ENCODE measurements at regions not wholly inside any gene's neighbourhood (a gene's known extent, or its start where the extent isn't known, plus 50 kb on each side); places are given as distances from the start of the nearest gene placed in this dataset.
"Not testable (repeated sequence)": the region's sequence is repeated elsewhere in the genome, so short reads cannot be mapped to it uniquely, and the experiment has no call there.

DNA sequence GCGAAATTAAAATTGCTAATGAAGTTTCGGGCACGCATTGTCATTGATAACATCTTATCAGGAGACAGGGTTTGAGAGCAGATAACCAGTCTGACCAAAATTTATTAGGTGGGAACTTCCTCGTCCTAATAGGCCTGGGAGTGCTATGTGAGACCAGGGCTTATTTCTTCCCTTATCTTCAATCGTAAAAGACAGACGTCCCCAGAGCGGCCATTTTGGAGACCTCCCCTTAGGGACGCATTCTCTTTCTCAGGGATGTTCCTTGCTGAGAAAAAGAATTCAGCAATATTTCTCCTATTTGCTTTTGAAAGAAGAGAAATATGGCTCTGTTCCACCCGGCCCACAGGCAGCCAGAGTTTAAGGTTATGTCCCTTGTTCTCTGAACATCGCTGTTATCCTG, 184.7 kb downstream of the OSTF1 start:
- H3K4me1 ChIP-seq (ENCODE audit: control insufficient read depth, insufficient read depth, low read length, poor library complexity, severe bottlenecking); H3K27ac ChIP-seq (ENCODE audit: insufficient read depth, low read length, poor library complexity, severe bottlenecking); H3K9me3 ChIP-seq (ENCODE audit: control insufficient read depth, low read length); H3K4me3 ChIP-seq (ENCODE audit: insufficient read depth, low read depth, low read length, poor library complexity, severe bottlenecking); H3K36me3 ChIP-seq (ENCODE audit: control insufficient read depth, insufficient read depth, low read length); H3K27me3 ChIP-seq (replicated peaks; ENCODE audit: control insufficient read depth, insufficient read depth, low read length, poor library complexity, severe bottlenecking); DNase-seq: not testable (repeated sequence)

GRCh38 chr9:75274781-75275180, 186.5 kb downstream of the OSTF1 start:
- no peak overlapping the region for H3K4me3 ChIP-seq (ENCODE audit: insufficient read depth, low read depth, low read length, poor library complexity, severe bottlenecking)
- H3K9me3 ChIP-seq (ENCODE audit: control insufficient read depth, low read length), result no peaks in the 10 kb centered on the region
- no peak for DNase-seq
- no peak overlapping the region for H3K27ac ChIP-seq (ENCODE audit: insufficient read depth, low read length, poor library complexity, severe bottlenecking)
- no peaks in the 10 kb centered on the region for H3K4me1 ChIP-seq (ENCODE audit: control insufficient read depth, insufficient read depth, low read length, poor library complexity, severe bottlenecking)
- H3K36me3 ChIP-seq (ENCODE audit: control insufficient read depth, insufficient read depth, low read length), result no peaks in the 10 kb centered on the region
- no peaks in the 10 kb centered on the region for H3K27me3 ChIP-seq (replicated peaks; ENCODE audit: control insufficient read depth, insufficient read depth, low read length, poor library complexity, severe bottlenecking)

- H3K27me3 ChIP-seq (replicated peaks; ENCODE audit: control insufficient read depth, insufficient read depth, low read length, poor library complexity, severe bottlenecking), result no peaks in the 10 kb centered on the region
- H3K27ac ChIP-seq (ENCODE audit: insufficient read depth, low read length, poor library complexity, severe bottlenecking), result no peak overlapping the region
- H3K4me1 ChIP-seq (ENCODE audit: control insufficient read depth, insufficient read depth, low read length, poor library complexity, severe bottlenecking), result no peaks in the 10 kb centered on the region
- no peaks in the 10 kb centered on the region for H3K9me3 ChIP-seq (ENCODE audit: control insufficient read depth, low read length)
- DNase-seq, result no peak
- H3K4me3 ChIP-seq (ENCODE audit: insufficient read depth, low read depth, low read length, poor library complexity, severe bottlenecking), result no peak overlapping the region
- H3K36me3 ChIP-seq (ENCODE audit: control insufficient read depth, insufficient read depth, low read length), result no peaks in the 10 kb centered on the region
Observed at GRCh38 chr9:75282047-75282446, 193.7 kb downstream of the OSTF1 start.

GRCh38 chr9:75289332-75289731, 201.0 kb downstream of the OSTF1 start:
- DNase-seq, result no peak
- Histone ChIP-seq H3K4me3 (ENCODE audit: insufficient read depth, low read depth, low read length, poor library complexity, severe bottlenecking) (no peak overlapping the region), H3K27me3 (replicated peaks; ENCODE audit: control insufficient read depth, insufficient read depth, low read length, poor library complexity, severe bottlenecking) (no peaks in the 10 kb centered on the region), H3K36me3 (ENCODE audit: control insufficient read depth, insufficient read depth, low read length) (no peaks in the 10 kb centered on the region), H3K4me1 (ENCODE audit: control insufficient read depth, insufficient read depth, low read length, poor library complexity, severe bottlenecking) (no peaks in the 10 kb centered on the region), H3K27ac (ENCODE audit: insufficient read depth, low read length, poor library complexity, severe bottlenecking) (no peak overlapping the region), H3K9me3 (ENCODE audit: control insufficient read depth, low read length) (no peaks in the 10 kb centered on the region)

DNA sequence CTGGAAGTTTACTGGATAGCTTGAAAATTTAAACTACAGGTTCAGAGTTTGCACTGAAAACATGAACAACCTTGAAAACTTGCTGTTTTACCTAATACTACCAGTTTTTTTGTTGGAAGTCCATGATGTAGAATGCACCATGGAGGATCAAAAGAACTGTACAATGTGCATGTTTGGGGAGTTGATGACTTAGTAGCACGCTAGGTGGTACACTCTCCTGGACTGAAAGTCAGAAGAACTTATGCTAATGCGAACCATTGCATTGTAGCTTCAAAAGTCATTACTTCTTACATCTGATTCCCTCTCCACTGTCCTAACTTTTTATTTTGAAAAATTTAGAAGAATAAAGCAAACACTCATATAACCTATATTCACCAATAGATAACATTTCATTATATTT, 211.0 kb downstream of the OSTF1 start:
- H3K27ac ChIP-seq (ENCODE audit: insufficient read depth, low read length, poor library complexity, severe bottlenecking), result no peak overlapping the region
- no peaks in the 10 kb centered on the region for H3K4me1 ChIP-seq (ENCODE audit: control insufficient read depth, insufficient read depth, low read length, poor library complexity, severe bottlenecking)
- no peaks in the 10 kb centered on the region for H3K9me3 ChIP-seq (ENCODE audit: control insufficient read depth, low read length)
- no peak for DNase-seq
- H3K4me3 ChIP-seq (ENCODE audit: insufficient read depth, low read depth, low read length, poor library complexity, severe bottlenecking), result no peak overlapping the region
- no peaks in the 10 kb centered on the region for H3K27me3 ChIP-seq (replicated peaks; ENCODE audit: control insufficient read depth, insufficient read depth, low read length, poor library complexity, severe bottlenecking)
- H3K36me3 ChIP-seq (ENCODE audit: control insufficient read depth, insufficient read depth, low read length), result no peaks in the 10 kb centered on the region

DNA sequence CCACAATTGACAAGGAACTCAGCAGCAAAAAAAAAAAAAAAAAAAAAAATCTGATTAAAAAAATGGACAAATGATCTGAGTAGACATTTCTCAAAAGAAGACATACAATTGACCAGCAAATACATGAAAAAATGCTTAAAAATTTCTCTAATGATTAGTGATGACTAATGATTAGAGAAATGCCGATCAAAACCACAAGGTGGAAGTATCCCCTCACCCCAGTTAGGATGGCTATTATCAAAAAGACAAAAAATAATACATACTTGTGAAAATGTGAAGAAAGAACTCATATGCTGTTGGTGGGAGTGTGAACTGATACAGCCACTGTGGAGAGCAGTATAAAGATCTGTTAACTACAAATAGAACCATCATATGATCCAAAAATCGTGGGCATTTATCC, 245.3 kb downstream of the OSTF1 start:
- no peak overlapping the region for H3K27ac ChIP-seq (ENCODE audit: insufficient read depth, low read length, poor library complexity, severe bottlenecking)

GRCh38 chr9:75358846-75359245, 270.5 kb downstream of the OSTF1 start:
- no peak overlapping the region for H3K4me3 ChIP-seq (ENCODE audit: insufficient read depth, low read depth, low read length, poor library complexity, severe bottlenecking)

More for the DNA sequence above, 245.3 kb downstream of the OSTF1 start:
- Histone ChIP-seq H3K4me3 (ENCODE audit: insufficient read depth, low read depth, low read length, poor library complexity, severe bottlenecking) (no peak overlapping the region), H3K36me3 (ENCODE audit: control insufficient read depth, insufficient read depth, low read length) (no peaks in the 10 kb centered on the region), H3K9me3 (ENCODE audit: control insufficient read depth, low read length) (no peaks in the 10 kb centered on the region), H3K4me1 (ENCODE audit: control insufficient read depth, insufficient read depth, low read length, poor library complexity, severe bottlenecking) (no peaks in the 10 kb centered on the region), H3K27me3 (replicated peaks; ENCODE audit: control insufficient read depth, insufficient read depth, low read length, poor library complexity, severe bottlenecking) (no peaks in the 10 kb centered on the region)
- DNase-seq, result no peak

GRCh38 chr9:75359638-75360037, 271.3 kb downstream of the OSTF1 start:
- Histone ChIP-seq H3K36me3 (ENCODE audit: control insufficient read depth, insufficient read depth, low read length) (no peaks in the 10 kb centered on the region), H3K27ac (ENCODE audit: insufficient read depth, low read length, poor library complexity, severe bottlenecking) (no peak overlapping the region), H3K9me3 (ENCODE audit: control insufficient read depth, low read length) (no peaks in the 10 kb centered on the region), H3K27me3 (replicated peaks; ENCODE audit: control insufficient read depth, insufficient read depth, low read length, poor library complexity, severe bottlenecking) (no peaks in the 10 kb centered on the region), H3K4me3 (ENCODE audit: insufficient read depth, low read depth, low read length, poor library complexity, severe bottlenecking) (no peak overlapping the region), H3K4me1 (ENCODE audit: control insufficient read depth, insufficient read depth, low read length, poor library complexity, severe bottlenecking) (no peaks in the 10 kb centered on the region)
- DNase-seq, result no peak

More at GRCh38 chr9:75358846-75359245, 270.5 kb downstream of the OSTF1 start:
- DNase-seq, result no peak
- Histone ChIP-seq H3K27me3 (replicated peaks; ENCODE audit: control insufficient read depth, insufficient read depth, low read length, poor library complexity, severe bottlenecking) (no peaks in the 10 kb centered on the region), H3K4me1 (ENCODE audit: control insufficient read depth, insufficient read depth, low read length, poor library complexity, severe bottlenecking) (no peaks in the 10 kb centered on the region), H3K36me3 (ENCODE audit: control insufficient read depth, insufficient read depth, low read length) (no peaks in the 10 kb centered on the region), H3K9me3 (ENCODE audit: control insufficient read depth, low read length) (no peaks in the 10 kb centered on the region), H3K27ac (ENCODE audit: insufficient read depth, low read length, poor library complexity, severe bottlenecking) (no peak overlapping the region)

GRCh38 chr9:75360252-75360651, 271.9 kb downstream of the OSTF1 start:
- Histone ChIP-seq H3K9me3 (ENCODE audit: control insufficient read depth, low read length) (no peaks in the 10 kb centered on the region), H3K27me3 (replicated peaks; ENCODE audit: control insufficient read depth, insufficient read depth, low read length, poor library complexity, severe bottlenecking) (no peaks in the 10 kb centered on the region), H3K4me3 (ENCODE audit: insufficient read depth, low read depth, low read length, poor library complexity, severe bottlenecking) (no peak overlapping the region), H3K36me3 (ENCODE audit: control insufficient read depth, insufficient read depth, low read length) (no peaks in the 10 kb centered on the region), H3K27ac (ENCODE audit: insufficient read depth, low read length, poor library complexity, severe bottlenecking) (no peak overlapping the region), H3K4me1 (ENCODE audit: control insufficient read depth, insufficient read depth, low read length, poor library complexity, severe bottlenecking) (no peaks in the 10 kb centered on the region)
- no peak for DNase-seq

GRCh38 chr9:75362446-75362845, 274.1 kb downstream of the OSTF1 start:
- H3K4me1 ChIP-seq (ENCODE audit: control insufficient read depth, insufficient read depth, low read length, poor library complexity, severe bottlenecking); H3K27ac ChIP-seq (ENCODE audit: insufficient read depth, low read length, poor library complexity, severe bottlenecking); H3K36me3 ChIP-seq (ENCODE audit: control insufficient read depth, insufficient read depth, low read length); H3K4me3 ChIP-seq (ENCODE audit: insufficient read depth, low read depth, low read length, poor library complexity, severe bottlenecking); DNase-seq; H3K9me3 ChIP-seq (ENCODE audit: control insufficient read depth, low read length); H3K27me3 ChIP-seq (replicated peaks; ENCODE audit: control insufficient read depth, insufficient read depth, low read length, poor library complexity, severe bottlenecking): not testable (repeated sequence)

GRCh38 chr9:75365196-75365595, 276.9 kb downstream of the OSTF1 start:
- DNase-seq, result no peak
- no peaks in the 10 kb centered on the region for H3K4me1 ChIP-seq (ENCODE audit: control insufficient read depth, insufficient read depth, low read length, poor library complexity, severe bottlenecking)
- no peaks in the 10 kb centered on the region for H3K36me3 ChIP-seq (ENCODE audit: control insufficient read depth, insufficient read depth, low read length)
- H3K27me3 ChIP-seq (replicated peaks; ENCODE audit: control insufficient read depth, insufficient read depth, low read length, poor library complexity, severe bottlenecking), result no peaks in the 10 kb centered on the region
- H3K4me3 ChIP-seq (ENCODE audit: insufficient read depth, low read depth, low read length, poor library complexity, severe bottlenecking), result no peak overlapping the region
- no peaks in the 10 kb centered on the region for H3K9me3 ChIP-seq (ENCODE audit: control insufficient read depth, low read length)
- no peak overlapping the region for H3K27ac ChIP-seq (ENCODE audit: insufficient read depth, low read length, poor library complexity, severe bottlenecking)

All from effector memory CD4-positive, alpha-beta T cell (primary cell).